ENCODE measurements at regions not wholly inside any gene's neighbourhood (a gene's known extent, or its start where the extent isn't known, plus 50 kb on each side); places are given as distances from the start of the nearest gene placed in this dataset.
"Not testable (repeated sequence)": the region's sequence is repeated elsewhere in the genome, so short reads cannot be mapped to it uniquely, and the experiment has no call there.

GRCh38 chr13:44054525-44054924 is 174.8 kb downstream of the LACC1 start:
- no peak for DNase-seq (ENCODE audit: low read depth in 2 of 2)

GRCh38 chr13:44055681-44056080 is 176.0 kb downstream of the LACC1 start:
- DNase-seq (ENCODE audit: low read depth in 2 of 2), result not testable (repeated sequence)

- no peak for DNase-seq (ENCODE audit: low read depth in 2 of 2)
These were observed 178.4 kb downstream of the LACC1 start for GRCh38 chr13:44058067-44058466.

- no peak for DNase-seq (ENCODE audit: low read depth in 2 of 2)
These were observed 179.0 kb downstream of the LACC1 start for GRCh38 chr13:44058624-44059215.

- DNase-seq (ENCODE audit: low read depth in 2 of 2), result no peak
These were observed 182.2 kb downstream of the LACC1 start for GRCh38 chr13:44061876-44062275.

GRCh38 chr13:44063467-44063866 is 183.8 kb downstream of the LACC1 start:
- no peak for DNase-seq (ENCODE audit: low read depth in 2 of 2)

GRCh38 chr13:44063881-44064280 is 184.2 kb downstream of the LACC1 start:
- DNase-seq (ENCODE audit: low read depth in 2 of 2), result no peak

GRCh38 chr13:44064357-44064756 is 184.7 kb downstream of the LACC1 start:
- DNase-seq (ENCODE audit: low read depth in 2 of 2), result no peak

- no peak for DNase-seq (ENCODE audit: low read depth in 2 of 2)
These were observed 188.5 kb downstream of the LACC1 start for GRCh38 chr13:44068169-44068568.

- no peak for DNase-seq (ENCODE audit: low read depth in 2 of 2)
These were observed 189.0 kb downstream of the LACC1 start for GRCh38 chr13:44068737-44069136.

GRCh38 chr13:44072536-44072935 is 192.8 kb downstream of the LACC1 start:
- no peak for DNase-seq (ENCODE audit: low read depth in 2 of 2)

GRCh38 chr13:44074611-44075010 is 194.9 kb downstream of the LACC1 start:
- DNase-seq (ENCODE audit: low read depth in 2 of 2), result no peak

GRCh38 chr13:44075113-44075512 is 195.4 kb downstream of the LACC1 start:
- no peak for DNase-seq (ENCODE audit: low read depth in 2 of 2)

GRCh38 chr13:44078806-44079376 is 199.2 kb downstream of the LACC1 start:
- DNase-seq (ENCODE audit: low read depth in 2 of 2), result no peak

GRCh38 chr13:44079413-44080205 is 199.9 kb downstream of the LACC1 start:
- DNase-seq (ENCODE audit: low read depth in 2 of 2), result no peak

- DNase-seq (ENCODE audit: low read depth in 2 of 2), result no peak
These were observed 204.4 kb downstream of the LACC1 start for GRCh38 chr13:44084146-44084545.

GRCh38 chr13:44086389-44086788 is 206.7 kb downstream of the LACC1 start:
- DNase-seq (ENCODE audit: low read depth in 2 of 2), result no peak

- no peak for DNase-seq (ENCODE audit: low read depth in 2 of 2)
These were observed 208.7 kb downstream of the LACC1 start for GRCh38 chr13:44088411-44088810.

GRCh38 chr13:44088991-44089413 is 209.3 kb downstream of the LACC1 start:
- DNase-seq (ENCODE audit: low read depth in 2 of 2), result no peak

GRCh38 chr13:44089452-44089851 is 209.7 kb downstream of the LACC1 start:
- no peak for DNase-seq (ENCODE audit: low read depth in 2 of 2)

- no peak for DNase-seq (ENCODE audit: low read depth in 2 of 2)
These were observed 212.6 kb downstream of the LACC1 start for GRCh38 chr13:44092078-44092970.

All from activated CD4-positive, alpha-beta T cell treated with anti-CD3 and anti-CD28 coated beads for 24 hours (primary cell).